Testis (tissue), 2 donors: ENCODE measurements at regions not wholly inside any gene's neighbourhood (a gene's known extent, or its start where the extent isn't known, plus 50 kb on each side); places are given as distances from the start of the nearest gene placed in this dataset.

Experiments used
- DNase-seq: peaks from one replicate; pipeline ENCODE4 v3.0.0-alpha.2; 2019
- H3K27ac ChIP-seq, 2 donors: fragments of 200-600 bp; sonication (generic); one replicate each; pipeline ENCODE4 v1.5.1; 2019
- H3K27me3 ChIP-seq: fragments of 200-600 bp; sonication (generic); one replicate; pipeline ENCODE4 v1.5.1; 2019
- H3K36me3 ChIP-seq: fragments of 200-600 bp; sonication (generic); one replicate; pipeline ENCODE4 v1.5.1; 2017; ENCODE audit warnings: low read depth; ENCODE audit errors: missing control alignments
- H3K4me1 ChIP-seq: fragments of 200-600 bp; sonication (generic); one replicate; pipeline ENCODE4 v1.5.1; 2019
- H3K4me3 ChIP-seq, 2 donors: fragments of 200-600 bp; sonication (generic); one replicate each; pipeline ENCODE4 v1.5.1; 2017 to 2019
- H3K9me3 ChIP-seq: fragments of 200-600 bp; sonication (generic); one replicate; pipeline ENCODE4 v1.5.1; 2017
- CTCF ChIP-seq, 3 experiments: fragments of 450-650 bp in 2 of 3; fragments of 200-600 bp in 1 of 3; sonication (generic) in 1 of 3; IDR thresholded peaks; one replicate each; pipeline ENCODE4 v1.5.1; 2016 to 2019; ENCODE audit warnings: antibody characterized with exemption in 3 of 3, mild to moderate bottlenecking in 2 of 3, moderate library complexity in 1 of 3
- POLR2A ChIP-seq: fragments of 450-650 bp; IDR thresholded peaks from one replicate; pipeline ENCODE4 v1.6.1; 2017; ENCODE audit warnings: antibody characterized with exemption, mild to moderate bottlenecking, moderate library complexity
- WGBS, 2 donors: methylation state at CpG; one replicate each; pipeline ENCODE4 v1.1.5; 2018; 5-methylcytosine and 5-hydroxymethylcytosine counted together
- intact Hi-C: fragments of 100-400 bp; cut with DNase I; formaldehyde crosslinking; loops from one replicate; pipeline ENCODE4 v1.15.1; 2023; ENCODE audit warnings: low total_unique reads

- WGBS, 2 donors, result 69 to 70% methylated on average over 18 to 21 of the region's 21 CpGs
- TF ChIP-seq CTCF (IDR thresholded peaks at IDR 0.05) (no peak), POLR2A (no peak)
- Histone ChIP-seq H3K27me3 (no peaks in the 10 kb centered on the region), H3K4me1 (no peaks in the 10 kb centered on the region), H3K27ac (no peak overlapping the region), H3K36me3 (no peaks in the 10 kb centered on the region), H3K9me3 (no peaks in the 10 kb centered on the region), H3K4me3 (no peak overlapping the region)
- intact Hi-C loops, result no loop called here
- DNase-seq, result no peak
Measured at GRCh38 chr20:63103402-63104311, 96.9 kb upstream of the BHLHE23 start.

GRCh38 chr20:63102721-63103375 is 96.1 kb upstream of the BHLHE23 start:
- no peak overlapping the region for H3K27ac ChIP-seq

GRCh38 chr20:63101781-63102720 is 95.3 kb upstream of the BHLHE23 start:
- Histone ChIP-seq H3K9me3 (no peaks in the 10 kb centered on the region), H3K27me3 (no peaks in the 10 kb centered on the region), H3K4me1 (no peaks in the 10 kb centered on the region), H3K36me3 (no peaks in the 10 kb centered on the region), H3K4me3 (peak overlapping the region; percentile 47 to 70), H3K27ac (peak overlapping the region in 1 of 2 donors; percentile 4)
- intact Hi-C loops, result no loop called here
- 0 to 1% methylated on average over 16 to 64 of the region's 100 CpGs for WGBS, 2 donors
- no peak for TF ChIP-seq POLR2A
- no peak for TF ChIP-seq CTCF (IDR thresholded peaks at IDR 0.05)
- peak; percentile 33 for DNase-seq

More at GRCh38 chr20:63102721-63103375, 96.1 kb upstream of the BHLHE23 start:
- intact Hi-C loops, result no loop called here
- WGBS, 2 donors, result 4 to 9% methylated on average over 14 to 18 of the region's 55 CpGs
- H3K9me3 ChIP-seq, result no peaks in the 10 kb centered on the region
- TF ChIP-seq CTCF (IDR thresholded peaks at IDR 0.05) (no peak), POLR2A (no peak)
- H3K4me1 ChIP-seq, result no peaks in the 10 kb centered on the region
- H3K27me3 ChIP-seq, result no peaks in the 10 kb centered on the region
- peak; percentile 37 for DNase-seq
- no peaks in the 10 kb centered on the region for H3K36me3 ChIP-seq
- H3K4me3 ChIP-seq, result peak overlapping the region; percentile 47 to 70

GRCh38 chr20:63100926-63101699 is 94.3 kb upstream of the BHLHE23 start:
- Histone ChIP-seq H3K4me1 (no peaks in the 10 kb centered on the region), H3K4me3 (no peak overlapping the region), H3K9me3 (no peaks in the 10 kb centered on the region), H3K36me3 (no peaks in the 10 kb centered on the region), H3K27me3 (no peaks in the 10 kb centered on the region), H3K27ac (no peak overlapping the region)
- TF ChIP-seq CTCF (IDR thresholded peaks at IDR 0.05) (no peak), POLR2A (no peak)
- WGBS, 2 donors, result 70 to 71% methylated on average over 10 to 14 of the region's 15 CpGs
- intact Hi-C loops, result no loop called here
- no peak for DNase-seq
